CD14-positive monocyte (primary cell): ENCODE measurements at regions not wholly inside any gene's neighbourhood (a gene's known extent, or its start where the extent isn't known, plus 50 kb on each side); places are given as distances from the start of the nearest gene placed in this dataset.

ENCODE experiments used
- DNase-seq, 3 donors: peaks; one replicate each; pipeline ENCODE4 v3.0.0-alpha.2; 2011 to 2022
- H2AFZ ChIP-seq: 2 replicates; pipeline ENCODE4 v1.6.0; 2012; ENCODE audit warnings: mild to moderate bottlenecking, low read depth, low read length, inconsistent platforms; ENCODE audit not compliant: insufficient read depth, poor library complexity, severe bottlenecking
- H3K27ac ChIP-seq, 2 donors: 1 replicate in 1 of 2; 2 replicates in 1 of 2; pipeline ENCODE4 v1.5.1; 2012 to 2013; ENCODE audit warnings: low read length in 2 of 2, control low read depth in 1 of 2, inconsistent platforms in 1 of 2, low read depth in 1 of 2, mild to moderate bottlenecking in 1 of 2
- H3K27me3 ChIP-seq, 2 donors: one replicate each; pipeline versions ENCODE4 v1.6.0 to v1.6.1; 2011 to 2013; ENCODE audit warnings: low read length in 2 of 2; ENCODE audit not compliant: control insufficient read depth in 2 of 2, insufficient read depth in 2 of 2
- H3K36me3 ChIP-seq, 2 donors: replicated peaks in 1 of 2; 1 replicate in 1 of 2; 2 replicates in 1 of 2; pipeline versions ENCODE4 v1.5.1 to v1.6.1; 2012 to 2013; ENCODE audit warnings: low read length in 2 of 2, control low read depth in 1 of 2, inconsistent platforms in 1 of 2, mild to moderate bottlenecking in 1 of 2; ENCODE audit not compliant: insufficient read depth in 2 of 2, control insufficient read depth in 1 of 2
- H3K4me1 ChIP-seq, 2 donors: 1 replicate in 1 of 2; 2 replicates in 1 of 2; pipeline versions ENCODE4 v1.5.1 to v1.6.1; 2012 to 2013; ENCODE audit warnings: low read length in 2 of 2, control low read depth in 1 of 2, inconsistent platforms in 1 of 2, mild to moderate bottlenecking in 1 of 2, moderate library complexity in 1 of 2; ENCODE audit not compliant: insufficient read depth in 2 of 2, control insufficient read depth in 1 of 2
- H3K4me2 ChIP-seq: replicated peaks from 2 replicates; pipeline ENCODE3; 2012; ENCODE audit warnings: low read length, moderate library complexity, mild to moderate bottlenecking; ENCODE audit not compliant: poor library complexity, severe bottlenecking; ENCODE audit errors: extremely low read depth
- H3K4me3 ChIP-seq, 3 experiments: fragments of 200-600 bp in 1 of 3; sonication (generic) in 1 of 3; replicated peaks in 1 of 3; 1 replicate in 2 of 3; 2 replicates in 1 of 3; pipeline ENCODE4 v1.5.1; 2011 to 2013; ENCODE audit warnings: low read length in 3 of 3, mild to moderate bottlenecking in 3 of 3, control low read depth in 2 of 3, low read depth in 2 of 3, inconsistent platforms in 1 of 3, moderate library complexity in 1 of 3
- H3K79me2 ChIP-seq: 2 replicates; pipeline ENCODE4 v1.6.0; 2012; ENCODE audit warnings: mild to moderate bottlenecking, control low read depth, inconsistent platforms, low read length, moderate library complexity; ENCODE audit not compliant: insufficient read depth
- H3K9ac ChIP-seq: 2 replicates; pipeline ENCODE4 v1.6.0; 2017; ENCODE audit warnings: low read length, mild to moderate bottlenecking; ENCODE audit not compliant: insufficient read depth, poor library complexity, severe bottlenecking
- H3K9me3 ChIP-seq, 2 donors: replicated peaks in 1 of 2; 1 replicate in 1 of 2; 2 replicates in 1 of 2; pipeline versions ENCODE4 v1.5.1 to v1.6.1; 2012 to 2013; ENCODE audit warnings: low read length in 2 of 2, control low read depth in 1 of 2; ENCODE audit not compliant: control insufficient read depth in 1 of 2, insufficient read depth in 1 of 2
- H4K20me1 ChIP-seq: 2 replicates; pipeline ENCODE4 v1.6.0; 2012; ENCODE audit warnings: mild to moderate bottlenecking, low read length, control low read depth, moderate library complexity; ENCODE audit not compliant: insufficient read depth
- H3K27ac Mint-ChIP-seq, 7 donors: one replicate each; pipeline ENCODE4 v1.8.0; 2020; ENCODE audit warnings: mild to moderate bottlenecking in 7 of 7, mixed read lengths in 7 of 7, moderate library complexity in 6 of 7, inconsistent platforms in 2 of 7
- H3K27me3 Mint-ChIP-seq, 3 donors: one replicate each; pipeline ENCODE4 v1.8.0; 2021 to 2022; ENCODE audit warnings: low read depth in 3 of 3, mild to moderate bottlenecking in 3 of 3, mixed read lengths in 3 of 3, moderate library complexity in 3 of 3, inconsistent platforms in 1 of 3
- H3K36me3 Mint-ChIP-seq, 2 donors: one replicate each; pipeline ENCODE4 v1.8.0; 2020; ENCODE audit warnings: mixed read lengths in 2 of 2, inconsistent platforms in 1 of 2, mild to moderate bottlenecking in 1 of 2
- H3K4me1 Mint-ChIP-seq: one replicate; pipeline ENCODE4 v1.8.0; 2020; ENCODE audit warnings: mild to moderate bottlenecking, mixed read lengths
- H3K4me3 Mint-ChIP-seq, 2 donors: one replicate each; pipeline ENCODE4 v1.8.0; 2020; ENCODE audit warnings: mild to moderate bottlenecking in 2 of 2, mixed read lengths in 2 of 2, moderate library complexity in 1 of 2
- H3K9me3 Mint-ChIP-seq, 7 donors: one replicate each; pipeline ENCODE4 v1.8.0; 2020 to 2022; ENCODE audit warnings: mixed read lengths in 7 of 7, mild to moderate bottlenecking in 6 of 7, moderate library complexity in 6 of 7, inconsistent platforms in 2 of 7
- WGBS: methylation state at CpG from one replicate; pipeline ENCODE4 v1.1.5; 2013; ENCODE audit warnings: missing lambda C conversion rate; ENCODE audit not compliant: insufficient coverage; 5-methylcytosine and 5-hydroxymethylcytosine counted together
- intact Hi-C, 2 donors: fragments of 100-400 bp; cut with micrococcal nuclease; formaldehyde crosslinking; loops; one replicate each; pipeline versions ENCODE4 v1.15.0 to v1.15.1; 2023
- TF ChIP-seq, protein P1 (sequence below): fragments of 200-600 bp; IDR thresholded peaks from one replicate; pipeline ENCODE4 v1.8.0; 2022; ENCODE audit warnings: antibody characterized with exemption, mild to moderate bottlenecking

DNA sequence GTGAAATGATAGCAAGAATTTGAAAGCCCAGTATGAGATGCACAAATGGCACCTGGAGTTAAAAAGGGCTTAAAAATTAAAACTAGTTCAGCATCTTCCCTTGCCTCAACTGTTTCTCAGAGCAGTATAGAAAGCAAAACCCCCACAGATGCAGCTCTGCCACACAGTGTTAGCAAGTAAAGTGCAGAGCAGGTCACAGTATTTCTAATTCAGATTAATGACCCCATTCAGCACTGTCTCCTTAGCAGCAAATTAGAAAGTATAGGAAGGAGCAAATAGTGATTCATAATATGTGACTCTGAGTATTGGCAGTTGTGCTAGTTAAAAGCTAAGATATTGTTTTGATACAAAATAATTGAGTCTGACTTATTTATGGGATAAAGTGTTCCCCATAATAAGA is 73.8 kb upstream of the CCDC85A start:
- Histone ChIP-seq H3K36me3 (no peaks in the 10 kb centered on the region), H3K9me3 (no peaks in the 10 kb centered on the region), H3K9ac (no peak overlapping the region), H2AFZ (no peak overlapping the region), H3K4me1 (no peaks in the 10 kb centered on the region), H3K79me2 (no peaks in the 10 kb centered on the region), H4K20me1 (no peaks in the 10 kb centered on the region), H3K4me2 (no peak overlapping the region), H3K27me3 (no peaks in the 10 kb centered on the region), H3K4me3 (no peak overlapping the region), H3K27ac (no peak overlapping the region)
- TF ChIP-seq, protein P1, sequence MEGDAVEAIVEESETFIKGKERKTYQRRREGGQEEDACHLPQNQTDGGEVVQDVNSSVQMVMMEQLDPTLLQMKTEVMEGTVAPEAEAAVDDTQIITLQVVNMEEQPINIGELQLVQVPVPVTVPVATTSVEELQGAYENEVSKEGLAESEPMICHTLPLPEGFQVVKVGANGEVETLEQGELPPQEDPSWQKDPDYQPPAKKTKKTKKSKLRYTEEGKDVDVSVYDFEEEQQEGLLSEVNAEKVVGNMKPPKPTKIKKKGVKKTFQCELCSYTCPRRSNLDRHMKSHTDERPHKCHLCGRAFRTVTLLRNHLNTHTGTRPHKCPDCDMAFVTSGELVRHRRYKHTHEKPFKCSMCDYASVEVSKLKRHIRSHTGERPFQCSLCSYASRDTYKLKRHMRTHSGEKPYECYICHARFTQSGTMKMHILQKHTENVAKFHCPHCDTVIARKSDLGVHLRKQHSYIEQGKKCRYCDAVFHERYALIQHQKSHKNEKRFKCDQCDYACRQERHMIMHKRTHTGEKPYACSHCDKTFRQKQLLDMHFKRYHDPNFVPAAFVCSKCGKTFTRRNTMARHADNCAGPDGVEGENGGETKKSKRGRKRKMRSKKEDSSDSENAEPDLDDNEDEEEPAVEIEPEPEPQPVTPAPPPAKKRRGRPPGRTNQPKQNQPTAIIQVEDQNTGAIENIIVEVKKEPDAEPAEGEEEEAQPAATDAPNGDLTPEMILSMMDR, result no peak
- Mint-ChIP-seq H3K27ac (no peak overlapping the region), H3K36me3 (no peaks in the 10 kb centered on the region), H3K4me1 (no peaks in the 10 kb centered on the region), H3K27me3 (peaks cover 2 to 4% (median 3%) of the 10 kb centered on the region in 3 donors), H3K4me3 (no peak overlapping the region), H3K9me3 (peaks cover 0 to 3% (median 0%) of the 10 kb centered on the region in 7 donors)
- intact Hi-C loops, result no loop called here
- no peak for DNase-seq

DNA sequence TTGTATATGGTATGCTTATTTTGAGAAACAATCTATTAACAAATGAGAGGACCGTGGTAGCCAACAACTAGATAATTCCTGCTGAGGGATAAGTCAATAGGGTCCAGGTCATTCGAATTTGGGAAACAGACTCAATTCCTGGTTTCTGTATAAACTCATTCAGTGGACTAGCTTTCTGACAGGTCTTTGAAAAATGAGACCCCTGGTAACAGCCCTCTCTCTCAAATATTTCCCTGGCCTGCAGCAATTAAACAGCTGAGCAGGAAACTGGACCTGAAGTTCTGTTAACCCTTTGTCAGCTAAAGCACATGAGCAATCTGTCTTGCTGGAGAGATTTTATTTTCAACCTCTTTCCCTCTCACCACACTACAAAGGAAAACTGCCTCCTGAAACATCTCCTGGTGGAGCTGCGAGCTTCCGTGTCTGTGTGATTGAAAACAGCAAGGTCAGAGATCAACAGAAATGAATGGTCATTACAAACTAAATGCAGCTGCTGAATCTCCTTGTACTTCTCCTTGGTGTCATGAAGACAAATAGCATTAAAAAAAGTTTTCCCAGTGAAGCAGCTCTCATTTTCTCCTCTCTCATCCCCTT is 70.3 kb upstream of the CCDC85A start:
- H3K4me2 ChIP-seq, result no peak overlapping the region
- no peak overlapping the region for H2AFZ ChIP-seq
- WGBS, result 40% methylated on average over 1 of the region's 4 CpGs
- no peaks in the 10 kb centered on the region for H3K36me3 Mint-ChIP-seq
- TF ChIP-seq, protein P1, result no peak
- no peaks in the 10 kb centered on the region for H3K36me3 ChIP-seq
- H3K4me1 ChIP-seq, result no peaks in the 10 kb centered on the region
- H3K9ac ChIP-seq, result no peak overlapping the region
- no peaks in the 10 kb centered on the region for H3K9me3 ChIP-seq
- intact Hi-C loops, result no loop called here
- no peaks in the 10 kb centered on the region for H3K27me3 ChIP-seq
- H3K4me3 ChIP-seq, result no peak overlapping the region
- no peaks in the 10 kb centered on the region for H3K79me2 ChIP-seq
- DNase-seq, result no peak
- H3K27ac Mint-ChIP-seq, result no peak overlapping the region
- H3K4me1 Mint-ChIP-seq, result no peaks in the 10 kb centered on the region
- no peak overlapping the region for H3K4me3 Mint-ChIP-seq
- H3K27me3 Mint-ChIP-seq, result peaks cover 0 to 4% (median 2%) of the 10 kb centered on the region in 3 donors
- H4K20me1 ChIP-seq, result no peaks in the 10 kb centered on the region
- H3K9me3 Mint-ChIP-seq, result peaks cover 0 to 1% (median 0%) of the 10 kb centered on the region in 7 donors
- no peak overlapping the region for H3K27ac ChIP-seq
